ENCODE measurements at regions not wholly inside any gene's neighbourhood (a gene's known extent, or its start where the extent isn't known, plus 50 kb on each side); places are given as distances from the start of the nearest gene placed in this dataset.

DNA sequence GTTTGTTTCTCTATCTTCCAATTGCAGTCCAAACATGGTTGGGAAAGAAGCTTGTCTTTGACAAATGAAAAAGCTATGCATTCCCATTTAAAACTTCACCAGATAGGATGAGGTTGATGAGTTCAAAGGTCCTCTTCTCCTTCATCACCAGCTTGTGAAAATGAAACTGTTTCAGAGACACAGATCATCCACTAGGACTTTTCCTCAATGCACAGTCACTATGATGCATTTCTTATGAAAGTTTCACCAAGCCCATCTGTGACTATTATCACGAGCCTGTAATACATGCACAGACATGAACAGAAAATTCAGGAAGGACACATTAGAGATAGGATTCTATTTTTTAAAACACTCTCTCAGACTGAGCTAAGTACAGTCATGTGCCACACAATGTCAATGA is 644.4 kb downstream of the PLCL1 start:
- TF ChIP-seq, protein P1, sequence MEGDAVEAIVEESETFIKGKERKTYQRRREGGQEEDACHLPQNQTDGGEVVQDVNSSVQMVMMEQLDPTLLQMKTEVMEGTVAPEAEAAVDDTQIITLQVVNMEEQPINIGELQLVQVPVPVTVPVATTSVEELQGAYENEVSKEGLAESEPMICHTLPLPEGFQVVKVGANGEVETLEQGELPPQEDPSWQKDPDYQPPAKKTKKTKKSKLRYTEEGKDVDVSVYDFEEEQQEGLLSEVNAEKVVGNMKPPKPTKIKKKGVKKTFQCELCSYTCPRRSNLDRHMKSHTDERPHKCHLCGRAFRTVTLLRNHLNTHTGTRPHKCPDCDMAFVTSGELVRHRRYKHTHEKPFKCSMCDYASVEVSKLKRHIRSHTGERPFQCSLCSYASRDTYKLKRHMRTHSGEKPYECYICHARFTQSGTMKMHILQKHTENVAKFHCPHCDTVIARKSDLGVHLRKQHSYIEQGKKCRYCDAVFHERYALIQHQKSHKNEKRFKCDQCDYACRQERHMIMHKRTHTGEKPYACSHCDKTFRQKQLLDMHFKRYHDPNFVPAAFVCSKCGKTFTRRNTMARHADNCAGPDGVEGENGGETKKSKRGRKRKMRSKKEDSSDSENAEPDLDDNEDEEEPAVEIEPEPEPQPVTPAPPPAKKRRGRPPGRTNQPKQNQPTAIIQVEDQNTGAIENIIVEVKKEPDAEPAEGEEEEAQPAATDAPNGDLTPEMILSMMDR (IDR thresholded peaks at IDR 0.05; ENCODE audit: insufficient read depth, low read depth, low read length): no peak
- DNase-seq (ENCODE audit: low read depth): no peak
- no peak overlapping the region for H3K4me3 ChIP-seq (ENCODE audit: low read depth, low read length)

DNA sequence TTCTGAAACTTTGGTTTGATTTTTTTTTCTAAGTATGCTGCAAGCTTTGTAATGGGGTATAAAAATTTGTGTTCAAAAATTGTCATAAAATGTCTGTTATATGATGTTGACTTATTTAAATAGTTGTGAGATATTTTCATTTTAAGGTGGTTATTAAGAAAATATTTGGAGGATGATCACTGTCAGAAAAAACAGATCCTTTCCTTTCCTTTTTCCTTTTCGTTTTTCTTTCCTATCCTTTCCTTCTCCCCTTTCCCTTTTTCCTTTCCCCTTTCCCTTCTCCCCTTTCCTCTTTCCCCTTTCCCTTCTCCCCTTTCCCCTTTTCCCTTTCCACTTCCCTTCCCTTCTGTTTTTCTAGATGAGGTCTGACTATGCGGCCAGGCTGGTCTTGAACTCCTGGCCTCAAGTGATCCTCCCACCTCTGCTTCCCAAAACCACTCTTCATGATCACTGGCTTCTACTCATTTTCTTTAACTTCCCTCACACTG is 640.5 kb downstream of the PLCL1 start:
- no peak overlapping the region for H3K4me3 ChIP-seq (ENCODE audit: low read depth, low read length)
- TF ChIP-seq, protein P1 (IDR thresholded peaks at IDR 0.05; ENCODE audit: insufficient read depth, low read depth, low read length): no peak
- DNase-seq (ENCODE audit: low read depth): no peak

DNA sequence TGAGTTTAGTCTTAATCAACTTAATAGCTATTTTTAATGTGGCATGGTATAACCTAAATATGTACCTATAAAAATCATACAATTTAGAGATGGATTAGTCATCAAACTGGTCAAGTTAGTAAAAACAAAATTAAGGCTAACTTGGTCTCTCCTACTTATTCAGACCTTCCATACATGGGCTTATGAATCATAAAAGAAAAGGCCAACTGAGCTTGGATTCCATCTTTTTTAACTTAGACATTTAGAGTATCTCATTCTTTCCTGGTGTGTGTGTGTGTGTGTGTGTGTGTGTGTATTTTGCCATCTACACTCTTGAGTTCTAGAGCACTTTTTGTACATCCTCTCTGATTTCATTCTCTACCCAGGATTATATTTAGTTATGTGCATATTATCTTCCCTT is 637.5 kb downstream of the PLCL1 start:
- TF ChIP-seq, protein P1 (IDR thresholded peaks at IDR 0.05; ENCODE audit: insufficient read depth, low read depth, low read length): no peak
- no peak for DNase-seq (ENCODE audit: low read depth)
- H3K4me3 ChIP-seq (ENCODE audit: low read depth, low read length): no peak overlapping the region

DNA sequence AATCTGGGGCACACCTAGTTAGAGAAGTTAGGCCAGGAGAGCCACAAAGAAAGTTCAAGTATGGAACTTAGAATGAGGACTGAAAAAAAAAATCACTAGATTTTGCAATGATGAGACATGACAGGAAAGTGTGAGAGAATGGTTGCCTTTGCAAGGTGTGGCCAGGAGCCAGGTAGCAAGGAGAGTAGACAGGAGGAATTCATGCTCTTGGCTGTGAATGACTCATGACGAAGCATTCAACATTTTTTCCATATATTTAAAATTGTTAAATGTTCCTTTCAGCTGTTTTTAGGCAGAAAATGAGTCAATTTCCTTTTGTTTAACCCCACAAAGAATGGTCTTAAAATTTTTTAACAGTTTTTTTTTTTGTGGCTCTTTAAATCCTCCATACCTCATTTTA is 636.9 kb downstream of the PLCL1 start:
- TF ChIP-seq, protein P1 (IDR thresholded peaks at IDR 0.05; ENCODE audit: insufficient read depth, low read depth, low read length): no peak
- DNase-seq (ENCODE audit: low read depth): no peak
- H3K4me3 ChIP-seq (ENCODE audit: low read depth, low read length): no peak overlapping the region

DNA sequence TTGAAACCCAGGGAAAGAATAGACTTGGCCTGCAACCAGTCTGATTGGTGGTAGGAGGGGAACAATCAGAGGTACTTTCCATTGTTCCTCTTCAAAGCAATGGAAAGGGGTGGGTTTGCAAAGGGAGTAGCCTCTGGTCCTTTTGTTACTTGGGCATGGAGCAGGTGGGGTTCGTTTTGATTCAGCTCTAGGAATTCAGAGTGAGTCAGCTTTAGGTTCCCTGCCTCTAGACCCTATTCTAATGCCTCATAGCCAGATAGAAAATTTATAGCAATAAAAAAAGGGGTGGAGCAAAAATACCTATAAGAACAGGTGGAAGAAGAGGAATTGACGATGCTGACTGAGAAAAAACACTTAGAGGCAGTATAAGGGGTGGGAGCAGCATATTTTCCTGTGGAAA is 636.4 kb downstream of the PLCL1 start:
- DNase-seq (ENCODE audit: low read depth): no peak
- TF ChIP-seq, protein P1 (IDR thresholded peaks at IDR 0.05; ENCODE audit: insufficient read depth, low read depth, low read length): no peak
- no peak overlapping the region for H3K4me3 ChIP-seq (ENCODE audit: low read depth, low read length)

DNA sequence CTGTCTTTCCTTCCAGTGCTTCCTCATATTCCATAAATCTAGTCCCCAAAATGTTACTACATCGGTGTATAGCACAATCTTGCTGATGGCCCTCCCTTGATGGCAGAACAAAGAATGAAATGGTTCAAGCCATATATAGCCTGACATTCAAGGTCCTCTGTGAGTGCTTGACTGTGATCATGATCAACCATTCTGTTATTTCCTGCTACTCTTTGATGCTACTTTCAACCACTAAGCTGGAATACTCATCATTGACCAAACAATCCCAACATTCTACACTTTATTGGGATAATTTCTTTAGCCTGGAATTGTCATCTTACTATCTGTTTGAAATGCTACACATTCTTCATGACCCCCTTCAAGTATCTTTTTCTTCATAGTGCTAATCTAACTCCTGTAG is 633.9 kb downstream of the PLCL1 start:
- DNase-seq (ENCODE audit: low read depth): no peak
- TF ChIP-seq, protein P1 (IDR thresholded peaks at IDR 0.05; ENCODE audit: insufficient read depth, low read depth, low read length): no peak
- no peak overlapping the region for H3K4me3 ChIP-seq (ENCODE audit: low read depth, low read length)

DNA sequence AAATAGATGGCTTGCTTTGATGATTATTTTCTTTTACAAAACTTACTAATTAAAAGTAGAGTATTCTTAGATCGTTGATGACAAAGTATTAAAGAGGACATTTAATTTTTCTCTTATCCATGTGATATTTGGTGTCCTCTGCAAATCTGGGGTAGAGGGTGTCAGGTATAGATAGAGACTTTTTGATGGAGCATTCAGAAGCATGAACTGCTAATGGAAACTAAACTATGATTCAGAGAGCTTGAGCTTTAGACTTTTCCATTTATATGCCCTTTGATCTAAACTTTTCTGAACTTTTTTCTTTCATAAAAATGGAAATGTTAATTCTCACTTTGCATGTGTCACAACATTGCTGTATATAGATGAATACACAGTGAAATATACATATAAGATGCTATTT is 619.7 kb downstream of the PLCL1 start:
- DNase-seq (ENCODE audit: low read depth): no peak
- TF ChIP-seq, protein P1 (IDR thresholded peaks at IDR 0.05; ENCODE audit: insufficient read depth, low read depth, low read length): no peak
- no peak overlapping the region for H3K4me3 ChIP-seq (ENCODE audit: low read depth, low read length)
